Thymus (tissue), 11 donors: ENCODE measurements at regions not wholly inside any gene's neighbourhood (a gene's known extent, or its start where the extent isn't known, plus 50 kb on each side); places are given as distances from the start of the nearest gene placed in this dataset.

Source experiments
- DNase-seq, 9 donors: peaks; one replicate each; pipeline ENCODE4 v3.0.0-alpha.2; 2013; ENCODE audit warnings: low spot score in 9 of 9, low read depth in 6 of 9, missing footprints in 1 of 9
- H3K27ac ChIP-seq, 2 donors: one replicate each; pipeline ENCODE4 v1.5.1; 2013; ENCODE audit warnings: control low read depth in 1 of 2, low read depth in 1 of 2, low read length in 1 of 2, mild to moderate bottlenecking in 1 of 2, moderate library complexity in 1 of 2
- H3K27me3 ChIP-seq, 2 donors: one replicate each; pipeline ENCODE4 v1.5.1; 2013; ENCODE audit warnings: low read length in 1 of 2; ENCODE audit not compliant: control insufficient read depth in 2 of 2, insufficient read depth in 1 of 2
- H3K36me3 ChIP-seq, 2 donors: one replicate each; pipeline ENCODE4 v1.5.1; 2013; ENCODE audit warnings: low read length in 1 of 2, mild to moderate bottlenecking in 1 of 2, moderate library complexity in 1 of 2; ENCODE audit not compliant: control insufficient read depth in 2 of 2, insufficient read depth in 2 of 2
- H3K4me1 ChIP-seq, 2 donors: one replicate each; pipeline ENCODE4 v1.5.1; 2013; ENCODE audit warnings: low read length in 2 of 2; ENCODE audit not compliant: control insufficient read depth in 2 of 2, insufficient read depth in 2 of 2
- H3K4me3 ChIP-seq, 2 donors: one replicate each; pipeline ENCODE4 v1.5.1; 2013; ENCODE audit warnings: low read length in 2 of 2, control low read depth in 1 of 2, mild to moderate bottlenecking in 1 of 2
- H3K9me3 ChIP-seq, 2 donors: one replicate each; pipeline ENCODE4 v1.5.1; 2013; ENCODE audit warnings: low read length in 1 of 2, mild to moderate bottlenecking in 1 of 2; ENCODE audit not compliant: control insufficient read depth in 2 of 2, insufficient read depth in 1 of 2
- WGBS: extraction: QIAGEN DNeasy Blood & Tissue Kit; methylation state at CpG from one replicate; pipeline ENCODE4 v1.1.7; 2013; 5-methylcytosine and 5-hydroxymethylcytosine counted together
- donor health status: healthy.

GRCh38 chr3:130838898-130839600 is 54.8 kb upstream of the ATP2C1 start:
- H3K4me3 ChIP-seq: no peak overlapping the region
- H3K9me3 ChIP-seq: no peaks in the 10 kb centered on the region
- 72% methylated on average over 2 of the region's 2 CpGs for WGBS
- no peaks in the 10 kb centered on the region for H3K36me3 ChIP-seq
- H3K4me1 ChIP-seq: peaks cover 13 to 20% of the 10 kb centered on the region in 2 donors
- peak overlapping the region; percentile 49 to 91 for H3K27ac ChIP-seq
- H3K27me3 ChIP-seq: no peaks in the 10 kb centered on the region
- DNase-seq: peak in 1 of 9 donors; percentile 37

- whole genome bisulfite sequencing: 6% methylated on average over 4 of the region's 4 CpGs
Observed at GRCh38 chr3:130839813-130840212, 54.1 kb upstream of the ATP2C1 start.

DNA sequence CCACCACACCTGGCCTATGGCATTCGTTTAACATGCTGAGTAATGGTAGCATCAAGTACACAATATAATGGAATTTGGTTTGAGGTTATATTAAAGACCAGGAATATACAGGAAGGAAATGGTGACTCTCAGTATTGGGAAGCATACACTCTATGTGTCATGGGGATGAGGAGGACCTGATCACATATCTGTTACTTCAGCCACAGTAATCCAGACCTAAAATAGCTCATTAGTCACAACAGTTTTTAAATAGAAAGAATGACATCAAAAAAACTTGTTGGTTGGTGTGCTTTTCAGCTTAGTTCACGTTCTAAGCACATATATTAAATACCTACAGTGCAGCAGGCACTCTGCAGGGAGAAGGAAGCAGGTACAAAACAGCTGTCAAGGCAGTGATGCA is 52.5 kb upstream of the ATP2C1 start:
- DNase-seq: no peak
- Histone ChIP-seq H3K27me3 (no peaks in the 10 kb centered on the region), H3K4me3 (no peak overlapping the region), H3K36me3 (no peaks in the 10 kb centered on the region), H3K27ac (no peak overlapping the region), H3K9me3 (no peaks in the 10 kb centered on the region), H3K4me1 (peaks cover 13 to 20% of the 10 kb centered on the region in 2 donors)
- WGBS: 79% methylated on average over 2 of the region's 2 CpGs

More at GRCh38 chr3:130839813-130840212, 54.1 kb upstream of the ATP2C1 start:
- Histone ChIP-seq H3K36me3 (no peaks in the 10 kb centered on the region), H3K9me3 (no peaks in the 10 kb centered on the region), H3K27me3 (no peaks in the 10 kb centered on the region), H3K27ac (peak overlapping the region in 1 of 2 donors; percentile 91), H3K4me3 (no peak overlapping the region), H3K4me1 (peaks cover 13 to 20% of the 10 kb centered on the region in 2 donors)
- DNase-seq: peak; percentile 33 to 80 (median 50)

DNA sequence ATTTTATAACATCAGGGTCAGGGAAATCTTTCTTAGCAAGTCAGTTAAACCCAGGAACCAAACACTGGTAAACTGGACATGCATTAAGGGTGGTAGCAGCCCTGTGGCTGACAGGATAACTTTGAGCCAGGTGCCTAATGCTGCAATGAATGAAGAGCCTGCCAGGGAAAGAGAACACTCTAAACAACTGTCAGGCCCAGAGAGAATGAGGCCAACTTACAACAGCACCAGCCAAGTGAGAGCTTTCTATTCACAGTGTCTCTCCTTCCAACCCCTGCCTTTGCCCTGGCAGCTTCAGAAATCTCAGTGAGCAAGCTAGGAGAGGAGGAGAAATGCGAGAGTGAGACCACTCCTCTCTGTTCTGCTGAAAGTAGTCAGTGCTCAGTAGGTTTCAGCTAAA is 50.4 kb upstream of the ATP2C1 start:
- no peaks in the 10 kb centered on the region for H3K36me3 ChIP-seq
- peaks cover 15 to 23% of the 10 kb centered on the region in 2 donors for H3K4me1 ChIP-seq
- WGBS: 97% methylated on average over 1 of the region's 1 CpG
- H3K4me3 ChIP-seq: no peak overlapping the region
- peak in 1 of 9 donors; percentile 15 for DNase-seq
- H3K9me3 ChIP-seq: no peaks in the 10 kb centered on the region
- no peak overlapping the region for H3K27ac ChIP-seq
- no peaks in the 10 kb centered on the region for H3K27me3 ChIP-seq
